Natural killer cell (primary cell): ENCODE measurements at regions not wholly inside any gene's neighbourhood (a gene's known extent, or its start where the extent isn't known, plus 50 kb on each side); places are given as distances from the start of the nearest gene placed in this dataset.

Experiments
- ATAC-seq, 3 donors: fragments of 150-1000 bp in 2 of 3; fragments of 200-7000 bp in 1 of 3; cut with Tn5 transposase; 1 replicate in 1 of 3; 2 replicates in 2 of 3; pipeline ENCODE4 v1.10.0; 2021; ENCODE audit warnings: mild to moderate bottlenecking in 2 of 3, moderate library complexity in 2 of 3
- DNase-seq, 2 donors: peaks; one replicate each; pipeline versions ENCODE4 v3.0.0 to v3.0.0-alpha.2; 2013 to 2021; ENCODE audit warnings: mixed read lengths in 1 of 2
- H3K27ac ChIP-seq: one replicate; pipeline ENCODE4 v1.5.1; 2013; ENCODE audit warnings: mild to moderate bottlenecking, low read length
- H3K27me3 ChIP-seq: one replicate; pipeline ENCODE4 v1.6.1; 2013; ENCODE audit warnings: low read length; ENCODE audit not compliant: control insufficient read depth, insufficient read depth
- H3K36me3 ChIP-seq: one replicate; pipeline ENCODE4 v1.6.1; 2013; ENCODE audit warnings: low read length; ENCODE audit not compliant: control insufficient read depth, insufficient read depth
- H3K4me1 ChIP-seq: one replicate; pipeline ENCODE4 v1.6.1; 2013; ENCODE audit warnings: low read length; ENCODE audit not compliant: control insufficient read depth, insufficient read depth
- H3K4me3 ChIP-seq: one replicate; pipeline ENCODE4 v1.5.1; 2013; ENCODE audit warnings: low read length
- H3K9me3 ChIP-seq: one replicate; pipeline ENCODE4 v1.6.1; 2013; ENCODE audit warnings: low read length; ENCODE audit not compliant: control insufficient read depth, insufficient read depth
- H3K27ac Mint-ChIP-seq, 2 donors: one replicate each; pipeline ENCODE4 v1.8.0; 2022; ENCODE audit warnings: mild to moderate bottlenecking in 2 of 2, mixed read lengths in 2 of 2, moderate library complexity in 1 of 2
- H3K27me3 Mint-ChIP-seq, 2 donors: one replicate each; pipeline ENCODE4 v1.8.0; 2022; ENCODE audit warnings: low read depth in 2 of 2, mixed read lengths in 2 of 2
- H3K36me3 Mint-ChIP-seq: one replicate; pipeline ENCODE4 v1.8.0; 2022; ENCODE audit warnings: mixed read lengths
- H3K4me1 Mint-ChIP-seq, 2 donors: one replicate each; pipeline ENCODE4 v1.8.0; 2022; ENCODE audit warnings: mixed read lengths in 2 of 2
- H3K4me3 Mint-ChIP-seq: one replicate; pipeline ENCODE4 v1.8.0; 2022; ENCODE audit warnings: mild to moderate bottlenecking, moderate library complexity, mixed read lengths
- H3K9me3 Mint-ChIP-seq, 2 donors: one replicate each; pipeline ENCODE4 v1.8.0; 2022; ENCODE audit warnings: mixed read lengths in 2 of 2
- CTCF ChIP-seq: fragments of 200-600 bp; IDR thresholded peaks from one replicate; pipeline ENCODE4 v1.8.0; 2022; ENCODE audit warnings: antibody characterized with exemption
- WGBS: methylation state at CpG from one replicate; pipeline ENCODE4 v1.1.7; 2013; ENCODE audit warnings: missing lambda C conversion rate; ENCODE audit not compliant: insufficient coverage; 5-methylcytosine and 5-hydroxymethylcytosine counted together
- intact Hi-C: fragments of 100-400 bp; cut with micrococcal nuclease; formaldehyde crosslinking; loops from one replicate; pipeline ENCODE4 v1.14.2; 2022

GRCh38 chr2:241951920-241952319 is 82.4 kb downstream of the RTP5 start:
- Histone ChIP-seq H3K27me3 (no peaks in the 10 kb centered on the region), H3K36me3 (no peaks in the 10 kb centered on the region), H3K9me3 (no peaks in the 10 kb centered on the region), H3K4me1 (peaks cover 6% of the 10 kb centered on the region), H3K4me3 (no peak overlapping the region), H3K27ac (no peak overlapping the region)
- no peak overlapping the region for H3K27ac Mint-ChIP-seq
- intact Hi-C loops, result no loop called here
- peaks cover 0 to 10% of the 10 kb centered on the region in 2 donors for H3K4me1 Mint-ChIP-seq
- no peak for TF ChIP-seq CTCF
- H3K36me3 Mint-ChIP-seq, result no peaks in the 10 kb centered on the region
- peaks cover 0 to 13% of the 10 kb centered on the region in 2 donors for H3K27me3 Mint-ChIP-seq
- DNase-seq, result no peak
- H3K9me3 Mint-ChIP-seq, result no peaks in the 10 kb centered on the region
- 90% methylated on average over 11 of the region's 11 CpGs for WGBS
- H3K4me3 Mint-ChIP-seq, result no peak overlapping the region
- ATAC-seq, result no peak

GRCh38 chr2:241952816-241953215 is 83.3 kb downstream of the RTP5 start:
- H3K36me3 ChIP-seq, result no peaks in the 10 kb centered on the region
- H3K36me3 Mint-ChIP-seq, result no peaks in the 10 kb centered on the region
- H3K27me3 Mint-ChIP-seq, result peaks cover 0 to 13% of the 10 kb centered on the region in 2 donors
- peaks cover 4% of the 10 kb centered on the region for H3K9me3 ChIP-seq
- ATAC-seq, result no peak
- no peaks in the 10 kb centered on the region for H3K9me3 Mint-ChIP-seq
- peaks cover 0 to 10% of the 10 kb centered on the region in 2 donors for H3K4me1 Mint-ChIP-seq
- no peak for DNase-seq
- no peak overlapping the region for H3K4me3 Mint-ChIP-seq
- peaks cover 6% of the 10 kb centered on the region for H3K4me1 ChIP-seq
- WGBS, result 91% methylated on average over 16 of the region's 16 CpGs
- no peaks in the 10 kb centered on the region for H3K27me3 ChIP-seq
- TF ChIP-seq CTCF, result no peak
- intact Hi-C loops, result no loop called here
- no peak overlapping the region for H3K27ac ChIP-seq
- H3K27ac Mint-ChIP-seq, result no peak overlapping the region
- H3K4me3 ChIP-seq, result no peak overlapping the region

GRCh38 chr2:241953324-241953928 is 83.9 kb downstream of the RTP5 start:
- H3K36me3 Mint-ChIP-seq, result no peaks in the 10 kb centered on the region
- intact Hi-C loops, result no loop called here

More at GRCh38 chr2:241953324-241953928, 83.9 kb downstream of the RTP5 start:
- H3K9me3 Mint-ChIP-seq, result no peaks in the 10 kb centered on the region
- H3K27ac ChIP-seq, result no peak overlapping the region
- no peak for TF ChIP-seq CTCF
- no peak overlapping the region for H3K27ac Mint-ChIP-seq
- no peak for ATAC-seq
- peaks cover 0 to 8% of the 10 kb centered on the region in 2 donors for H3K27me3 Mint-ChIP-seq
- H3K4me3 ChIP-seq, result no peak overlapping the region
- no peak overlapping the region for H3K4me3 Mint-ChIP-seq
- 95% methylated on average over 33 of the region's 33 CpGs for WGBS
- no peak for DNase-seq
- peaks cover 6% of the 10 kb centered on the region for H3K4me1 ChIP-seq
- H3K9me3 ChIP-seq, result peaks cover 4% of the 10 kb centered on the region
- peaks cover 0 to 3% of the 10 kb centered on the region in 2 donors for H3K4me1 Mint-ChIP-seq
- no peaks in the 10 kb centered on the region for H3K36me3 ChIP-seq
- no peaks in the 10 kb centered on the region for H3K27me3 ChIP-seq
